ENCODE measurements at regions not wholly inside any gene's neighbourhood (a gene's known extent, or its start where the extent isn't known, plus 50 kb on each side); places are given as distances from the start of the nearest gene placed in this dataset.

GRCh38 chr11:44446996-44447771 lies 118.3 kb upstream of the CD82 start:
- Histone ChIP-seq H3K79me2 (ENCODE audit: control insufficient read depth, insufficient read depth, low read length) (no peaks in the 10 kb centered on the region), H3K36me3 (replicated peaks in 1 of 2; ENCODE audit: control extremely low read depth in 1 of 2, control insufficient read depth in 1 of 2, extremely low read depth in 1 of 2, insufficient read depth in 2 of 2, low read length in 1 of 2) (no peaks in the 10 kb centered on the region), H3K4me3 (ENCODE audit: control extremely low read depth in 1 of 5, extremely low read depth in 1 of 5, insufficient read depth in 1 of 5, low read depth in 2 of 5, low read length in 4 of 5) (no peak overlapping the region), H3K27me3 (replicated peaks in 1 of 4; ENCODE audit: control extremely low read depth in 1 of 4, control insufficient read depth in 3 of 4, insufficient read depth in 4 of 4, low read length in 3 of 4) (no peaks in the 10 kb centered on the region), H2AFZ (ENCODE audit: insufficient read depth, low read depth, low read length, poor library complexity, severe bottlenecking) (no peak overlapping the region), H3K9me3 (ENCODE audit: control extremely low read depth in 1 of 3, control insufficient read depth in 2 of 3, insufficient read depth in 1 of 3, low read length in 2 of 3) (no peaks in the 10 kb centered on the region), H4K20me1 (ENCODE audit: control insufficient read depth, insufficient read depth, low read length, poor library complexity, severe bottlenecking) (no peaks in the 10 kb centered on the region), H3K4me2 (replicated peaks; ENCODE audit: low read depth, low read length, poor library complexity, severe bottlenecking) (no peak overlapping the region), H3K27ac (ENCODE audit: low read length in 2 of 2) (no peak overlapping the region), H3K4me1 (ENCODE audit: control insufficient read depth in 2 of 2, insufficient read depth in 2 of 2, low read length in 2 of 2) (no peaks in the 10 kb centered on the region), H3K9ac (ENCODE audit: low read length) (no peak overlapping the region)
- Mint-ChIP-seq H3K4me3 (no peak overlapping the region), H3K4me1 (no peaks in the 10 kb centered on the region), H3K27ac (no peak overlapping the region), H3K27me3 (peaks cover 15% of the 10 kb centered on the region), H3K9me3 (ENCODE audit: insufficient read depth) (no peaks in the 10 kb centered on the region)
- ChIA-PET CTCF (interaction anchor here (1.2 kb wide), 1 partner anchor 10 kb away, joined by 3 read pairs; no protein-coding TSS in a partner anchor), POLR2A (no interaction called here)
- TF ChIP-seq CTCF (IDR thresholded peaks at IDR 0.05): no peak
- no peak for DNase-seq
- 81% methylated on average over 8 of the region's 9 CpGs for WGBS (ENCODE audit: insufficient coverage)
- no peak for ATAC-seq (ENCODE audit: low read depth)
- intact Hi-C loops (cut with micrococcal nuclease): no loop called here

GRCh38 chr11:44450295-44450932 lies 115.0 kb upstream of the CD82 start:
- no peaks in the 10 kb centered on the region for H3K79me2 ChIP-seq (ENCODE audit: control insufficient read depth, insufficient read depth, low read length)
- TF ChIP-seq CTCF (IDR thresholded peaks at IDR 0.05) (no peak), EZH2 (IDR thresholded peaks at IDR 0.05; ENCODE audit: borderline replicate concordance, insufficient read depth, low read depth, low read length, poor library complexity, severe bottlenecking) (no peak)
- Mint-ChIP-seq H3K27ac (no peak overlapping the region), H3K4me1 (no peaks in the 10 kb centered on the region), H3K27me3 (peaks cover 6% of the 10 kb centered on the region), H3K9me3 (ENCODE audit: insufficient read depth) (no peaks in the 10 kb centered on the region), H3K4me3 (no peak overlapping the region)
- no peak overlapping the region for H3K4me2 ChIP-seq (replicated peaks; ENCODE audit: low read depth, low read length, poor library complexity, severe bottlenecking)
- no peak overlapping the region for H3K27ac ChIP-seq (ENCODE audit: low read length in 2 of 2)
- H3K9ac ChIP-seq (ENCODE audit: low read length): no peak overlapping the region
- CTCF ChIA-PET: no interaction called here
- H3K4me1 ChIP-seq (ENCODE audit: control insufficient read depth in 2 of 2, insufficient read depth in 2 of 2, low read length in 2 of 2): no peaks in the 10 kb centered on the region
- H2AFZ ChIP-seq (ENCODE audit: insufficient read depth, low read depth, low read length, poor library complexity, severe bottlenecking): no peak overlapping the region
- no peaks in the 10 kb centered on the region for H3K36me3 ChIP-seq (replicated peaks in 1 of 2; ENCODE audit: control extremely low read depth in 1 of 2, control insufficient read depth in 1 of 2, extremely low read depth in 1 of 2, insufficient read depth in 2 of 2, low read length in 1 of 2)
- H4K20me1 ChIP-seq (ENCODE audit: control insufficient read depth, insufficient read depth, low read length, poor library complexity, severe bottlenecking): no peaks in the 10 kb centered on the region
- no peaks in the 10 kb centered on the region for H3K9me3 ChIP-seq (ENCODE audit: control extremely low read depth in 1 of 3, control insufficient read depth in 2 of 3, insufficient read depth in 1 of 3, low read length in 2 of 3)
- peaks cover 0 to 2% (median 0%) of the 10 kb centered on the region in 4 experiments for H3K27me3 ChIP-seq (replicated peaks in 1 of 4; ENCODE audit: control extremely low read depth in 1 of 4, control insufficient read depth in 3 of 4, insufficient read depth in 4 of 4, low read length in 3 of 4)
- intact Hi-C loops (cut with micrococcal nuclease): no loop called here
- 84% methylated on average over 7 of the region's 10 CpGs for WGBS (ENCODE audit: insufficient coverage)
- POLR2A ChIA-PET: no interaction called here
- no peak overlapping the region for H3K4me3 ChIP-seq (ENCODE audit: control extremely low read depth in 1 of 5, extremely low read depth in 1 of 5, insufficient read depth in 1 of 5, low read depth in 2 of 5, low read length in 4 of 5)
- DNase-seq (no peak), ATAC-seq (ENCODE audit: low read depth) (no peak)
